Gastroesophageal sphincter (tissue), 4 donors: ENCODE measurements at regions not wholly inside any gene's neighbourhood (a gene's known extent, or its start where the extent isn't known, plus 50 kb on each side); places are given as distances from the start of the nearest gene placed in this dataset.

Source experiments
- ATAC-seq: fragments of 150-250 bp; one replicate; pipeline ENCODE4 v1.9.1; 2016; ENCODE audit warnings: mild to moderate bottlenecking, moderate library complexity
- H3K27ac ChIP-seq, 4 donors: fragments of 200-600 bp; sonication (generic) in 3 of 4; 1 replicate in 3 of 4; 2 replicates in 1 of 4; pipeline ENCODE4 v1.5.1; 2016 to 2019
- H3K27me3 ChIP-seq: fragments of 200-600 bp; sonication (generic); one replicate; pipeline ENCODE4 v1.5.1; 2019
- H3K36me3 ChIP-seq, 2 donors: fragments of 200-600 bp; sonication (generic); one replicate each; pipeline ENCODE4 v1.5.1; 2019; ENCODE audit warnings: control low read depth in 1 of 2
- H3K4me1 ChIP-seq, 3 donors: fragments of 200-600 bp; sonication (generic); 1 replicate in 2 of 3; 2 replicates in 1 of 3; pipeline ENCODE4 v1.5.1; 2016 to 2019; ENCODE audit warnings: control low read depth in 2 of 3
- H3K4me3 ChIP-seq, 2 donors: fragments of 200-600 bp; sonication (generic); one replicate each; pipeline ENCODE4 v1.5.1; 2019; ENCODE audit warnings: mild to moderate bottlenecking in 1 of 2, moderate library complexity in 1 of 2
- H3K9me3 ChIP-seq, 3 donors: fragments of 200-600 bp; sonication (generic); one replicate each; pipeline ENCODE4 v1.5.1; 2017 to 2019; ENCODE audit warnings: control low read depth in 2 of 3
- EP300 ChIP-seq: sonication (generic); formaldehyde crosslinking; IDR thresholded peaks from one replicate; pipeline ENCODE4 v1.6.1; 2017; ENCODE audit warnings: antibody characterized with exemption, mild to moderate bottlenecking
- POLR2A ChIP-seq, 2 donors: fragments of 450-650 bp; IDR thresholded peaks; one replicate each; pipeline ENCODE4 v1.6.1; 2017; ENCODE audit warnings: antibody characterized with exemption in 2 of 2, mild to moderate bottlenecking in 2 of 2, moderate library complexity in 1 of 2
- POLR2AphosphoS5 ChIP-seq: sonication (generic); formaldehyde crosslinking; IDR thresholded peaks from one replicate; pipeline ENCODE4 v1.6.1; 2017; ENCODE audit warnings: antibody characterized with exemption
- WGBS, 2 donors: methylation state at CpG; one replicate each; pipeline ENCODE4 v1.1.5; 2018; ENCODE audit warnings: low coverage in 1 of 2; 5-methylcytosine and 5-hydroxymethylcytosine counted together
- TF ChIP-seq, protein P1 (sequence below), 4 experiments: fragments of 200-600 bp in 2 of 4; fragments of 450-650 bp in 2 of 4; sonication (generic) in 1 of 4; IDR thresholded peaks; one replicate each; pipeline ENCODE4 v1.5.1; 2017 to 2019; ENCODE audit warnings: antibody characterized with exemption in 4 of 4, mild to moderate bottlenecking in 2 of 4, moderate library complexity in 2 of 4

DNA sequence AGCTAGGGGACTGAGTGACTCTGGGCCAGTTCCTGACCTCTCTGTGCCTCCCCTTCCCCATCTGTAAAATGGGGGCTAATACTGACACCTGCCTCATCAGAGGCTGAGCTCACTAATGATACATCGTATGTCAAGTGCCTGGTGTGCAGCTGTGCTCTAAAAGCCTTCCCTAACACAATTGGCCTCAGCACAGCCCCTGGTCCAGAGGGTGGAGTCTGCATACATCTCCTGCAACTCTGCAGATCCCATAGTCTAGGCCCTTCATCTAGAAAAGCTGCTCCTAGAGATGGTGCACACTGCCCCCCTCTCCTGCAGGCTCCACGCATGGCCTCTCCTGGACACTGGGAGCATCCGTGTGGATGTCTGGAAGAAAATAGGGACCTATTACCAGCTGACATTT lies 255.0 kb downstream of the RPS24 start:
- H3K27ac ChIP-seq: no peak overlapping the region
- ATAC-seq: no peak
- no peaks in the 10 kb centered on the region for H3K27me3 ChIP-seq
- peaks cover 0 to 33% (median 0%) of the 10 kb centered on the region in 3 donors for H3K4me1 ChIP-seq
- TF ChIP-seq, protein P1, sequence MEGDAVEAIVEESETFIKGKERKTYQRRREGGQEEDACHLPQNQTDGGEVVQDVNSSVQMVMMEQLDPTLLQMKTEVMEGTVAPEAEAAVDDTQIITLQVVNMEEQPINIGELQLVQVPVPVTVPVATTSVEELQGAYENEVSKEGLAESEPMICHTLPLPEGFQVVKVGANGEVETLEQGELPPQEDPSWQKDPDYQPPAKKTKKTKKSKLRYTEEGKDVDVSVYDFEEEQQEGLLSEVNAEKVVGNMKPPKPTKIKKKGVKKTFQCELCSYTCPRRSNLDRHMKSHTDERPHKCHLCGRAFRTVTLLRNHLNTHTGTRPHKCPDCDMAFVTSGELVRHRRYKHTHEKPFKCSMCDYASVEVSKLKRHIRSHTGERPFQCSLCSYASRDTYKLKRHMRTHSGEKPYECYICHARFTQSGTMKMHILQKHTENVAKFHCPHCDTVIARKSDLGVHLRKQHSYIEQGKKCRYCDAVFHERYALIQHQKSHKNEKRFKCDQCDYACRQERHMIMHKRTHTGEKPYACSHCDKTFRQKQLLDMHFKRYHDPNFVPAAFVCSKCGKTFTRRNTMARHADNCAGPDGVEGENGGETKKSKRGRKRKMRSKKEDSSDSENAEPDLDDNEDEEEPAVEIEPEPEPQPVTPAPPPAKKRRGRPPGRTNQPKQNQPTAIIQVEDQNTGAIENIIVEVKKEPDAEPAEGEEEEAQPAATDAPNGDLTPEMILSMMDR (IDR thresholded peaks at IDR 0.05): no peak
- TF ChIP-seq POLR2A (IDR thresholded peaks at IDR 0.05) (no peak), EP300 (no peak), POLR2AphosphoS5 (no peak)
- H3K36me3 ChIP-seq: no peaks in the 10 kb centered on the region
- no peaks in the 10 kb centered on the region for H3K9me3 ChIP-seq
- H3K4me3 ChIP-seq: no peak overlapping the region
- WGBS, 2 donors: 96 to 100% methylated on average over 1 to 3 of the region's 3 CpGs

DNA sequence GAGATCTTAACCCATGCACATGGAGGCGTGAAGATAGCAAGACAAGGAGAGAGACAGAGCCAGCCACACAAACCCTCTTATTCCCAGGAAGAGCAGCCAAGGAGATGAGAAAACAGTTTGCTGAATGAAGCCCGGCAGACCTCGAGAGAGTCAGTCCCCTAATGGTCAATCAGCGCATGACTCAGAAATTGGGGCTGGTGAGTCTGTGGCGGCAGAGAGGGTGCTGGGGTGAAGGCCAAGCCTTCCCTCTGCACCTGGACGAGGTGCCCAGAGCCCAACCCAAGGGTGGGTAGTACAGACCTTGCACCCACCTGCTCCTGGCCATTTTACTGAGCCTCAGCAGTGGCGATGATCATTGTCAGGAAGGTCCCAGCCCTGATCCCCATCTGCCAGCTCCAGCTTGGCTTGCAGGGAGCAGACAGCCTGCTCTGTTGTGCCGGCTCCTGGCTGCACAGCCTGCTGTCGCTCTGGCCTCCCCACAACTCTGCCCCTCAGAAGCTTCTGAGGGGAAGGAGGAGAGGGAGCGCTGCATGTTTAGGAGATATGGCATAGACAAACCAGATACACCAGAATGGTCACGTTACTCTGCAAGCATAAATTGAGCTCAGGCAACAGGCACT lies 256.6 kb downstream of the RPS24 start:
- Histone ChIP-seq H3K27me3 (no peaks in the 10 kb centered on the region), H3K27ac (no peak overlapping the region), H3K4me3 (no peak overlapping the region), H3K36me3 (no peaks in the 10 kb centered on the region), H3K9me3 (no peaks in the 10 kb centered on the region), H3K4me1 (peaks cover 0 to 49% (median 5%) of the 10 kb centered on the region in 3 donors)
- 76 to 82% methylated on average over 3 to 6 of the region's 11 CpGs for WGBS, 2 donors
- no peak for ATAC-seq
- TF ChIP-seq POLR2AphosphoS5 (no peak), POLR2A (IDR thresholded peaks at IDR 0.05) (no peak), EP300 (no peak)
- TF ChIP-seq, protein P1 (IDR thresholded peaks at IDR 0.05): no peak

DNA sequence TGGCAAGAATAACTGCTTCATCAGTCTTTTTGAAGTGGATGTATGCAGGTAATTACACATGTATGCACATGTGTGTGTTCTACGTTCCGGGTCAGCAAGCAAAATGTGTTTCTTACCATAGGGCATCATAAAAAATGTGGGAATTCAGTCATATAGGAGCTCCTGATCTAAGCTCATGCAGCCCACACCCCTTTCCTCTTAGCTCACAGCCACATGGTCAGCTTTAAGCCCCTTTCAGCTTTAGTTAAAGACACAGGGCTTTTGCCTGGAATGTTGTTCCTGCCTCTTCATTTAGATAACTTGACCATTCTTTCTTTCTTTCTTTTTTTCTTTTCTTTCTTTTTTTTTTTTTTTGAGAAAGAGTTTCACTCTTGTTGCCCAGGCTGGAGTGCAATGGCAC lies 258.1 kb downstream of the RPS24 start:
- Histone ChIP-seq H3K36me3 (no peaks in the 10 kb centered on the region), H3K4me1 (peaks cover 0 to 50% (median 5%) of the 10 kb centered on the region in 3 donors), H3K9me3 (no peaks in the 10 kb centered on the region), H3K4me3 (no peak overlapping the region), H3K27ac (no peak overlapping the region), H3K27me3 (no peaks in the 10 kb centered on the region)
- TF ChIP-seq POLR2A (IDR thresholded peaks at IDR 0.05): no peak
- TF ChIP-seq, protein P1 (IDR thresholded peaks at IDR 0.05): no peak
- TF ChIP-seq POLR2AphosphoS5: no peak
- no peak for TF ChIP-seq EP300
- ATAC-seq: no peak
- 93 to 95% methylated on average over 2 of the region's 2 CpGs for WGBS, 2 donors

DNA sequence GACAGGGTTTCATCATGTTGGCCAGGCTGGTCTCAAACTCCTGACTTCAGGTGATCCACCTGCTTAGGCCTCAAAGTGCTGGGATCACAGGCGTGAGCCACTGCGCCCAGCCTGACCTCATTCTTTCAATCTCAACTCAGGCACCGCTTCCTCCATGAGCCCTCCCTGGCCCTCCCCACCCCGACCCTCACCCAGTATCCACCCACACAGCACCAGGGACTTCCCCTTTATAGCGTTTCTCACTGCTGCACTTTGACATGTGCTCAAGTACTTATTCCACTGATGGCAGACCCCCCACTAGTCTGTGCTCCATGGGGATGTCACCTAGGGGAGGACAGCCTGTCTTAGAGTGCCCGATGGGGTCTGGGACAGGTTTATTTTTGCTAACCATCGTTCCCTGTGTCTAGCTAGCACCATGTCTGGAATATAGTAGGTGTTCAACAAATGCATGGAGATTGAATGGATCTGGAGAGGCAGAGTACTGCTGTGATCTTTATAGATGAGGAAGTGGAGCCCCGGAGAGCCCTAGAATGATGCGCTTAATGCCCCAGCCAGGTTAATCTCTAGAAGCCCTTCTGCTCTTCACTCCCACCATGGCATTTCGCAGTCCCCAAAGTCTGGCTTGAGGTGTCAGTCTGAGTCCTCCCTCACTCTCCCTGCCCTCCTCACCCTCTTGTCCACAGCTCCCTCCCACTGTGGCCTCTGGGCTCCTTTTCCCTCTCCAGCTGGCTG lies 258.8 kb downstream of the RPS24 start:
- H3K36me3 ChIP-seq: no peaks in the 10 kb centered on the region
- TF ChIP-seq POLR2AphosphoS5 (no peak), EP300 (no peak), POLR2A (IDR thresholded peaks at IDR 0.05) (no peak)
- TF ChIP-seq, protein P1 (IDR thresholded peaks at IDR 0.05): no peak
- no peaks in the 10 kb centered on the region for H3K9me3 ChIP-seq
- H3K4me1 ChIP-seq: peaks cover 0 to 43% (median 5%) of the 10 kb centered on the region in 3 donors
- H3K27me3 ChIP-seq: no peaks in the 10 kb centered on the region
- H3K4me3 ChIP-seq: no peak overlapping the region
- 75% methylated on average over 8 of the region's 10 CpGs; no CpG with 5 or more reads in 1 of the 2 donors for WGBS, 2 donors
- no peak for ATAC-seq
- H3K27ac ChIP-seq: peak overlapping the region in 1 of 4 donors; percentile 10
